ENCODE measurements at regions not wholly inside any gene's neighbourhood (a gene's known extent, or its start where the extent isn't known, plus 50 kb on each side); places are given as distances from the start of the nearest gene placed in this dataset.

- no peaks in the 10 kb centered on the region for H3K27me3 Mint-ChIP-seq
- H3K27ac Mint-ChIP-seq, result no peak overlapping the region
- H3K4me1 Mint-ChIP-seq (ENCODE audit: low read depth), result no peaks in the 10 kb centered on the region
Measured at GRCh38 chr15:70342554-70343548, 245.1 kb upstream of the TLE3 start.

GRCh38 chr15:70342141-70342540, 244.4 kb upstream of the TLE3 start:
- H3K9me3 Mint-ChIP-seq (ENCODE audit: low read depth), result no peaks in the 10 kb centered on the region
- no peaks in the 10 kb centered on the region for H3K36me3 Mint-ChIP-seq
- no peak overlapping the region for H3K4me3 Mint-ChIP-seq
- H3K4me1 Mint-ChIP-seq (ENCODE audit: low read depth), result no peaks in the 10 kb centered on the region
- no peak overlapping the region for H3K27ac Mint-ChIP-seq
- no peaks in the 10 kb centered on the region for H3K27me3 Mint-ChIP-seq

More at GRCh38 chr15:70342554-70343548, 245.1 kb upstream of the TLE3 start:
- Mint-ChIP-seq H3K36me3 (no peaks in the 10 kb centered on the region), H3K9me3 (ENCODE audit: low read depth) (no peaks in the 10 kb centered on the region), H3K4me3 (no peak overlapping the region)

GRCh38 chr15:70341566-70341965, 243.8 kb upstream of the TLE3 start:
- no peaks in the 10 kb centered on the region for H3K27me3 Mint-ChIP-seq
- H3K4me3 Mint-ChIP-seq, result no peak overlapping the region
- H3K27ac Mint-ChIP-seq, result no peak overlapping the region
- no peaks in the 10 kb centered on the region for H3K4me1 Mint-ChIP-seq (ENCODE audit: low read depth)
- H3K36me3 Mint-ChIP-seq, result no peaks in the 10 kb centered on the region
- H3K9me3 Mint-ChIP-seq (ENCODE audit: low read depth), result no peaks in the 10 kb centered on the region

DNA sequence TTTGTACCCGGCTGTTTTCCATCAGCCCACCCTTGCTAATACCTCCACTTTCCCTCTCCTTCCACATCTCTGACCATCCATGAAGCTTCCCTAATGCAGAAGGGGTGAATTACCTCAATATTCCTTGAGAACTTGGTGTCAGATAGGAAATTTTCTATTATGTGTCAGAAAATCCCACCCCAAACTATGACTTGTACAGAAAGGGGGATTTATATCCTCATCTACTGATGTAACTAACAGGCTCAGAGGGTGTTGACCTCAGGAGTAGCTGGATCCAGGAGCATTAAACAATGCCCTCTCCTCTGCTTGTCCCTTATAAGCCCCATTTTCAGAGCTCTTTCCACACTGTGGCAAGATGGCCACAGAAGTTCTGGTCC, 242.8 kb upstream of the TLE3 start:
- H3K4me3 Mint-ChIP-seq, result no peak overlapping the region
- H3K9me3 Mint-ChIP-seq (ENCODE audit: low read depth), result peaks cover 6% of the 10 kb centered on the region
- H3K4me1 Mint-ChIP-seq (ENCODE audit: low read depth), result no peaks in the 10 kb centered on the region
- H3K36me3 Mint-ChIP-seq, result no peaks in the 10 kb centered on the region
- H3K27ac Mint-ChIP-seq, result no peak overlapping the region
- H3K27me3 Mint-ChIP-seq, result no peaks in the 10 kb centered on the region

DNA sequence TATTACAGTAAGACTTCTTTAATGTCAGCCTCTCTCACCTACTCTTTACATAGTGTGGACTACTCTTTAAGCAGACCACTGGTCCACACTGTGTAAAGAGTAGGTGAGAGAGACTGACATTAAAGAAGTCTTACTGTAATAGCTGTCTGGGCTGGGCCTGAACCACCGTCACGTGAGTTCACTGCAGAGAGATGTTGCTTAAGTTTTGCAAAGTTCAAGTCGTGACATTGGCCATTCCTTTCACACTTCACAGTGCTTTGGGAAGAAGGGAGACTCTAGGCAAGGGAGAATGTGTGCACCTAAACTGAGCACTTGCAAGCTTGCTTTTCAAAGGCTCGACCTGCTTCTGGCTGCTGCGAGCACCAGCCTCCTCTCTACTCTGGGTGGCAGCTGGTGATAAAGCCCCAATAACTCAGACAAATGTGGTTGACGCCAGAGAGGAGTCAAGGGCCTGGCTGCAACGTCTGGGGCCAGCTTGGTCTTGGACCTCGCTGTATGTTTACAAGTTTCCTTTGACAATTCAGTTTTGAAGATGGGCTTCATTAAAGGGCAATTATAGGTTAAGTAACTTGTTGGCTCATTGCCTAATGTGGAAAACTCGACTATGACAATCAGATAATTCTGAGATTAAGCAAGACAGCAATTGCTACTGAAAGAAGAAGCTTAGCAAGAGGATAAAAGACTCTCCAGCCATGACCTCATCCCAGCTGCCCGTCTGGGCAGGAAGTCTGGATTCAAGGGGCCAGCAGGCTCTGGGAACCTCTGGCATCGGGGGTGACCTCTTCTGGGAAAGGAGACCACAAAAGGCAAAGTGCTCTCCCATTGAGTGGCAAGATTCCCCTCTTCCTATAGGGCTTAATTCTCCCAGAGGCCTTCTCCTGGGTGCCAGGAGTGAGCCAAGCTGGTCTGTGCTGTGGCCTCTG, 242.1 kb upstream of the TLE3 start:
- Mint-ChIP-seq H3K27me3 (no peaks in the 10 kb centered on the region), H3K4me1 (ENCODE audit: low read depth) (no peaks in the 10 kb centered on the region), H3K4me3 (no peak overlapping the region), H3K27ac (no peak overlapping the region), H3K36me3 (no peaks in the 10 kb centered on the region), H3K9me3 (ENCODE audit: low read depth) (peaks cover 8% of the 10 kb centered on the region)

GRCh38 chr15:70337277-70338186, 239.8 kb upstream of the TLE3 start:
- Mint-ChIP-seq H3K27me3 (peaks cover 4% of the 10 kb centered on the region), H3K27ac (no peak overlapping the region), H3K36me3 (peaks cover 8% of the 10 kb centered on the region), H3K4me3 (no peak overlapping the region), H3K9me3 (ENCODE audit: low read depth) (peaks cover 20% of the 10 kb centered on the region), H3K4me1 (ENCODE audit: low read depth) (no peaks in the 10 kb centered on the region)

GRCh38 chr15:70336425-70337009, 238.8 kb upstream of the TLE3 start:
- H3K27me3 Mint-ChIP-seq, result peaks cover 4% of the 10 kb centered on the region
- no peaks in the 10 kb centered on the region for H3K4me1 Mint-ChIP-seq (ENCODE audit: low read depth)
- H3K9me3 Mint-ChIP-seq (ENCODE audit: low read depth), result peaks cover 20% of the 10 kb centered on the region
- peaks cover 8% of the 10 kb centered on the region for H3K36me3 Mint-ChIP-seq
- H3K4me3 Mint-ChIP-seq, result no peak overlapping the region
- H3K27ac Mint-ChIP-seq, result no peak overlapping the region

DNA sequence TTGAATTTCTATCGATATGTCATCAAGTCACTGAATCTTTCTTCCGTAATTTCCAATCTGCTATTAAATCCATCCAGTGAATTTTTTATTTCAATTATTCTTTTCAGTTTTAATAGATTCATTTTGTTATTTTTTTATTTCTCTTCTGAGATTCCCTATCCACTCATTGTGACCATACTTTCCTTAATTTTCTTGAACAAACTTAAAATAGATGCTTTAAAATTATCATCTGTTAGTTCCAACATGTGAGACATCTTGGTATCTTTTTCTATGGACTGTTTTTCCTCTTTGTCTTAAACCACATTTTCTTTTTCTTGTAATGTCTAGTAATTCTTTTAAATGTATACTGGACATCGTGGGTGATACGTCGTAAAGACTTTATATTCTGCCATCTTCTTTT, 236.6 kb upstream of the TLE3 start:
- peaks cover 20% of the 10 kb centered on the region for H3K9me3 Mint-ChIP-seq (ENCODE audit: low read depth)
- peaks cover 6% of the 10 kb centered on the region for H3K27me3 Mint-ChIP-seq
- H3K4me1 Mint-ChIP-seq (ENCODE audit: low read depth), result no peaks in the 10 kb centered on the region
- no peak overlapping the region for H3K4me3 Mint-ChIP-seq
- H3K36me3 Mint-ChIP-seq, result peaks cover 8% of the 10 kb centered on the region
- H3K27ac Mint-ChIP-seq, result no peak overlapping the region

DNA sequence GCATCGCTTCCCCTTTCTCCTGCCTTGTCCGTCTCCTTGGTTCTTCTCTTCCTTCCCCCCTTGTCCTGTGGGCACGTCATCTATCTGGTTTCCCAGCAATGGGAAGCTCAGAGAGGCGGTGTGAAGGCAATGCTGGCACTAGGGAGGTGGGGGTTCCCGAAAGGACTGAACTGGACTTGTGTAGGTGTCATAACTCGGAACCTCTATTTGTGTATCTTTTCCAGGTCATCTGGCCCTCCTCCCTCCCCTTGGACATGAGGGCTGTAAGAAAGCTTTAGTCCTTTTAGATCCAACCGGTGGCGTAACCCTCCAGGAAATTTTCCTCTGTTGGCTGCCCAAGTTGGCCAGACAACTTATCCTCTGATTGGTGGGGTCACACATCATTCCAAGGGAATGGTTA, 231.5 kb upstream of the TLE3 start:
- no peak overlapping the region for H3K27ac Mint-ChIP-seq
- no peak overlapping the region for H3K4me3 Mint-ChIP-seq
- H3K9me3 Mint-ChIP-seq (ENCODE audit: low read depth), result peaks cover 6% of the 10 kb centered on the region
- H3K36me3 Mint-ChIP-seq, result peaks cover 5% of the 10 kb centered on the region
- H3K4me1 Mint-ChIP-seq (ENCODE audit: low read depth), result peaks cover 2% of the 10 kb centered on the region
- peaks cover 6% of the 10 kb centered on the region for H3K27me3 Mint-ChIP-seq

DNA sequence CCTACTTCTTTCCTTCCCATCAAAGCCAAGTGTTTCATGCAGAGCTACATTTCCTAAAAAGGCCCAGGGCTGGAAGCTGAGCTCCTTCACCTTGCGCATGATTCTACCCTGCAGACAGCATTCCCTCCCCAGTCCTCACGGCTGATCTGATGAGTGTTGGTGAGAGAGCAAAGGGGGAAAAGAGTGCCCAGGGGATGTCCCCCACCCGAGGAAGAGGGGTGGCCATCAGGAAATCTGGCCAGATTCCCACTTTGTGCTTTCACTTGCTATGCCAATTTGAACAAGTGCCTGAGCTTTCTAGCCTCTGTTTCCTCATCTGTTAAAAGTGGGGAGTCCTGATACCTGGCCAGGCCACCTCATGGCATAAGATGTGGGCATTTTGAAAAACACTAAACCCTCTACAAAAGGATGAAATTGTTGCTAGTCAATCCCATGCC, 231.0 kb upstream of the TLE3 start:
- H3K9me3 Mint-ChIP-seq (ENCODE audit: low read depth), result peaks cover 2% of the 10 kb centered on the region
- no peak overlapping the region for H3K27ac Mint-ChIP-seq
- peaks cover 2% of the 10 kb centered on the region for H3K4me1 Mint-ChIP-seq (ENCODE audit: low read depth)
- peaks cover 3% of the 10 kb centered on the region for H3K36me3 Mint-ChIP-seq
- H3K4me3 Mint-ChIP-seq, result no peak overlapping the region
- H3K27me3 Mint-ChIP-seq, result peaks cover 5% of the 10 kb centered on the region

DNA sequence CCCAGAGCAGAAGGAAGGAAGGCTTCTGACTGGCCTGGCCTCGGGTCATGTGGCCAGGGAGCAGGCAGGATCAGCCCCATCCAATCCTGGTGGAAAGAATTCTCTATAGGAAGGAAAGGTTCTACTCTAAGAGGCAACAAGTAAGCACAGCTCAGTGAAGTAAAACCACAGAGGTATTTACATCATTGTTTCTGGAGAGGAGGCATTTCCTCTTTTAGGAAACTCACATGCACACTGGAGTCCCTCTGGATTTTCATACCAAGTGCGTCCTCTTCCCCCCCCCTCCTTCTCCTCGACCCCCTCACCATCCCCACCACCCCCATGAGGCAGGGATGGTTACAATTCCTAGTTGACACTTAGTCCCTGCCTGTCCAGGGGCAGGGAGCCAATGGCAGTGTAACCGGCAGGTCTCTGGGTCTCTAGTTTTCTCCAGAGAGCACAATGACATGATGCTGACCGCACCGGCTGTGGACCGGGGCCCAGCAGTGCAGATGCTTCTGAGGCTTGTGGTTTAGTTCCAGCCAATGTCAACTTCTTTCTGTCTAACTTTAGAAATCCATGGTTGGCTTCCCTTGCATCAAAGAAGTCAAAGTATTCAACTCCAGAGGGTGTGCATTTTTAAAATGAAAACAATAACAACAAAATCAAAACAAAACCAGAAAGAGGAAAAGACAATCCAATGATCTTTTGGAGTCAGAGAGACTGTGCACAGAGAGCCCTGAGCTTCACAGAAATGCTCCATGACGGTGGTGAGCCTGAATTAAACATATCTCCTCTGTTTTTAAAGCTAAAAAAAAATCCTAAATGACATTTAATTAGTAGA, 230.3 kb upstream of the TLE3 start:
- peaks cover 2% of the 10 kb centered on the region for H3K4me1 Mint-ChIP-seq (ENCODE audit: low read depth)
- peaks cover 4% of the 10 kb centered on the region for H3K27me3 Mint-ChIP-seq
- no peak overlapping the region for H3K4me3 Mint-ChIP-seq
- H3K9me3 Mint-ChIP-seq (ENCODE audit: low read depth), result no peaks in the 10 kb centered on the region
- no peak overlapping the region for H3K27ac Mint-ChIP-seq
- no peaks in the 10 kb centered on the region for H3K36me3 Mint-ChIP-seq

- H3K4me1 Mint-ChIP-seq (ENCODE audit: low read depth), result peaks cover 2% of the 10 kb centered on the region
- no peaks in the 10 kb centered on the region for H3K9me3 Mint-ChIP-seq (ENCODE audit: low read depth)
- H3K36me3 Mint-ChIP-seq, result no peaks in the 10 kb centered on the region
- H3K27ac Mint-ChIP-seq, result no peak overlapping the region
- H3K4me3 Mint-ChIP-seq, result no peak overlapping the region
- H3K27me3 Mint-ChIP-seq, result peaks cover 4% of the 10 kb centered on the region
Measured at GRCh38 chr15:70327328-70327855, 229.7 kb upstream of the TLE3 start.

Data from activated naive CD8-positive, alpha-beta T cell (primary cell).